T-helper 17 cell (primary cell): ENCODE measurements at regions not wholly inside any gene's neighbourhood (a gene's known extent, or its start where the extent isn't known, plus 50 kb on each side); places are given as distances from the start of the nearest gene placed in this dataset.

Experiments
- ATAC-seq: fragments of 150-1000 bp; cut with Tn5 transposase; 2 replicates; pipeline ENCODE4 v1.10.0; 2021; ENCODE audit warnings: mild to moderate bottlenecking, moderate library complexity
- DNase-seq, 3 donors: peaks; one replicate each; pipeline versions ENCODE4 v3.0.0 to v3.0.0-alpha.2; 2020 to 2021
- H3K9me3 ChIP-seq: one replicate; pipeline ENCODE4 v1.7.0; 2013; ENCODE audit warnings: low read length, mild to moderate bottlenecking; ENCODE audit not compliant: control insufficient read depth, poor library complexity, severe bottlenecking
- H3K27ac Mint-ChIP-seq: one replicate; pipeline ENCODE4 v1.8.0; 2022; ENCODE audit warnings: mild to moderate bottlenecking, moderate library complexity, mixed read lengths
- H3K27me3 Mint-ChIP-seq: one replicate; pipeline ENCODE4 v1.8.0; 2022; ENCODE audit warnings: mixed read lengths
- H3K36me3 Mint-ChIP-seq: one replicate; pipeline ENCODE4 v1.8.0; 2022; ENCODE audit warnings: low read depth, mixed read lengths
- H3K4me1 Mint-ChIP-seq: one replicate; pipeline ENCODE4 v1.8.0; 2022; ENCODE audit warnings: mild to moderate bottlenecking, mixed read lengths
- H3K4me3 Mint-ChIP-seq: one replicate; pipeline ENCODE4 v1.8.0; 2022; ENCODE audit warnings: mild to moderate bottlenecking, moderate library complexity, mixed read lengths

DNA sequence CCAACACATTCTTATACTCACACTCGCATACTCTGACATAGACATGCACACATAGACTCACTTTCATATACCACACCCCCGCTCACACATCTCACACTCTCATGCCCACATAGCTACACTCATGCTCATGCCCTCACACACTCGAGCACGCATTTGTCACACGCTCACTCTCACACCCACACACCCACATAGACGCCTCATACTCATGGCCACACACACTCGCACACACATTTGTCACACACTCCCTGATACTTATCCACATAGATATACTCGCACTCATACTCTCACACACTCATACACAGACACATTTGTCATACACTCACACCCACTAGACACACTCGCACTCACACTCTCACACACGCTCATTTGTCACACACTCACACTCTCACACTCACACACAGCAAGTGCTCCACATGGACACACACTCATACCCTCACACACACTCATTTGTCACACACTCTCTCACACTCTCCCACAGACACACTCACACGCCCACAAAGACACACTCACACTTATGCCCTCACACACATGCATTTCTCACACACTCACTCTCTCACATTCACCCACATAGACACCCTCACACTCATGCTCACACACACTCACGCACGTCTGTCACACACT is 50.9 kb downstream of the TNP1 start:
- Mint-ChIP-seq H3K36me3 (no peaks in the 10 kb centered on the region), H3K27me3 (no peaks in the 10 kb centered on the region), H3K27ac (no peak overlapping the region), H3K4me3 (no peak overlapping the region), H3K4me1 (no peaks in the 10 kb centered on the region)
- no peaks in the 10 kb centered on the region for H3K9me3 ChIP-seq
- ATAC-seq (no peak), DNase-seq (no peak)

DNA sequence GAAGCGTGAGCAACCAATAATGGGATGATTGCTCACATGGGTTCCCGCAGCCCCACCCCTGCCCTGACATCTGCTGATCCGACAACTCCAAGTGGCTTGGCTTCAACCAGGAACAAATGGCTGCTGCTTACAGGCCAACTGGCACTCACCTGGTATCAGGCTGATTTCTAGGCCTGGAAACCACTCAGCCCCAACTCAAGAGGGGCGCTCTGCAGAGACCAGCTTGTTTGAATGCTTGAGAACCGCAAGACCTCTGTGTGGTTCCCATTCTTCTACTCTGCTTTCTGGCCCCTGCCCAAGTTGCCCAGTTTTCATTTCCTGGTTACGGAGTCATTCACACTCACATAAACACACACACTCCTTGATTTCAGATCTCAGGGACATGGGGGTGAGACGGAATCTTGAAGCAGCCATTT is 52.0 kb downstream of the TNP1 start:
- Mint-ChIP-seq H3K36me3 (no peaks in the 10 kb centered on the region), H3K4me1 (no peaks in the 10 kb centered on the region), H3K27ac (no peak overlapping the region), H3K4me3 (no peak overlapping the region), H3K27me3 (no peaks in the 10 kb centered on the region)
- ATAC-seq (no peak), DNase-seq (no peak)
- H3K9me3 ChIP-seq: no peaks in the 10 kb centered on the region

DNA sequence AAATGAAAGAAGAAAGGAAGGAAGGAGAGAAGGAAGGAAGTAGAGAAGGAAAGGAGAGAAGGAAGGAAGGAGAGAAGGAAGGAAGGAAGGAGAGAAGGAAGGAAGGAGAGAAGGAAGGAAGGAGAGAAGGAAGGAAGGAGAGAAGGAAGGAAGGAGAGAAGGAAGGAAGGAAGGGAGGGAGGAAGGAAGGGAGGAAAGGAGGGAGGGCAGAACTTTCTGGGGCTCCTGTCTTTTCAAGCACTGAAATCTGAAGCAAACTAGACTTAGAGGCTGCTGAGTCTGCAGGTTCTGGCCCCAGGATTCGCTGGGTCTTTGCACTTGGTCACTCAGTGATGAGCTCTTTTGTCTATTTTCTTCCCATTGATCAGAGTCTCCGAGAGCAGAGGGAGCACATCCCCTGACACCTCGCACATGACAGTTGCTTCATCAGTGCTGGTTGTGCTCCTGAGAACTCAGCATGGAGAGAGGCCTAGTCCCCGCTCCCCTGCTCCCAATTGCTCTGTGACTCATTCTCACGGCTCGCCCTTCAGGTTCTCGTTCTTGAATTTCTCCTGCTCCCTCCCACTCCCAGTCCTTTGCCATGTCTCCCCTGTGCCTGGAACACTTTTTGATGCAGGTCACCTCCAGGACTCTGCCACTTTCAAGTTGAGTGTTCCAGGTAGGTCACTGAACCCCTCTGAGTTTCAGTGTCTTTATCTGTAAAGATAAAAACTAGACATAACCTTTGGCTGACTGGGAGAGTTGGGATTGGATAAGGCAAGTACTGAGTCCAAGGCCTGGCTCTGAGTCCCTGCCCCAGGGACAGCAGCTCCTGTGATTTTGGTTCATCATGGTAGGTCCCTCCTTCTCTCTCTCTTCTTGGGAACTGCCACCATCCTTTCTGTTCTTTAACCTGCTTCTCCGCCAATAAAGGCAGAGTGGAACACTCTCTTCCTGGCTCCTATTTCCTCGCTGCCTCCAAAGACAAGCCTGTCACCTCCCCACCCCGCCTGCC is 55.2 kb downstream of the TNP1 start:
- H3K4me1 Mint-ChIP-seq: peaks cover 5% of the 10 kb centered on the region
- no peak overlapping the region for H3K27ac Mint-ChIP-seq
- H3K27me3 Mint-ChIP-seq: no peaks in the 10 kb centered on the region
- no peak for ATAC-seq
- no peak overlapping the region for H3K4me3 Mint-ChIP-seq
- H3K9me3 ChIP-seq: no peaks in the 10 kb centered on the region
- no peaks in the 10 kb centered on the region for H3K36me3 Mint-ChIP-seq
- DNase-seq: no peak

DNA sequence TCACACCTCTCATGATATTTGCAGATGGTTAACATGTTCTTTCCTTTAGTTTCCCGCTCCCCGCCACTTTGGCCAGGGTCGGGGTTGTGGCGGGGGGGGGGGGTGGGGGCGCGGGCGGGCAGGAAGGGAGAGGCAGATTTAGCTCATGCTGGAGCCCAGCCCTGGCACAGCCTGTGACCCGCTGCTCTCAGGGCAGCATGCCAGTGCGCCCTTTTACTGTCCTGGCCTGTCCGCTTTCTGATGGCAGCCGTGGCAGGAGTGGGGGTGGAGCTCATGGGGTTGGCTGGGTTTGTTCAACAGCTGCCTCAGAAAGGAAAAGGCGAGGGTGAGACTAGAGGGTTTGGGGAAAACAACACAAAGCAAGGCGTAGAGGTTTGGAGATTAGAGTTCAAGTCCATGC is 56.1 kb downstream of the TNP1 start:
- H3K27ac Mint-ChIP-seq: no peak overlapping the region

DNA sequence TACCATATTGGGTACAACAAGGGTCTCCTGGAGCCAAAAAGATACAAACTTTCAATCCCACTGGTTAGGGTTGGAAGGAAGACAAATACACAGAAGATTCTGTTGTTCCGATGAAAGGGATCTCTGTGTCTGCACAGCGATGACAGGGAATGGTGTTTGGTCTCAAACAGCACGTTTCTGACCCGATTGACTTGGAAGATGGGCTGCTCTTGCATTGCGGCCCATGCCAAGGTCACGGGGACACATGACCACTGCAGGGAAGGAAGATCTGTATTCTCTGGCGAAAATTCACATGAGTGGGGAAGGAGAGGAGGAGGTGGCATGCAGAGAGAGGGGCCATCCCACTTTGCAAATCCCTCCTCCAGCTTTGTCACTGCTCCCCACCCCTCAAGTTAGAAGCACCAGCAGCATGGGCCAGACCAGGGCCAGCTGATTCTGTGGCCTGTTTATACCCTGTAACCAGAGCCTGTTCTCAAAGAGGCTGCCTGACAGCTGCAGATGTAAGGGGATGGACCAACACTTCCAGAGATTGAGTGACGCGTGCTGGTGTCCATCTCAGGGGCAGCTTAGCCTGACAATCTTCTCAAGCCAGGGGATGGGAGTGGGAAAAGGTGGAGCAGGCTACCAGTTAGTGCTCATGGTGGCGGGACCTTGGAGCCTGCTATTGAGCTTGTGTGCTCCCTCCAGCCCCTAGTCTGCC is 57.2 kb downstream of the TNP1 start:
- DNase-seq (no peak), ATAC-seq (no peak)
- Mint-ChIP-seq H3K27me3 (peaks cover 2% of the 10 kb centered on the region), H3K27ac (no peak overlapping the region), H3K4me1 (peaks cover 5% of the 10 kb centered on the region), H3K4me3 (no peak overlapping the region), H3K36me3 (no peaks in the 10 kb centered on the region)
- no peaks in the 10 kb centered on the region for H3K9me3 ChIP-seq

More for the DNA sequence above, 56.1 kb downstream of the TNP1 start:
- H3K4me1 Mint-ChIP-seq: peaks cover 5% of the 10 kb centered on the region
- ATAC-seq (no peak), DNase-seq (no peak)
- no peaks in the 10 kb centered on the region for H3K9me3 ChIP-seq
- no peaks in the 10 kb centered on the region for H3K36me3 Mint-ChIP-seq
- no peak overlapping the region for H3K4me3 Mint-ChIP-seq
- H3K27me3 Mint-ChIP-seq: no peaks in the 10 kb centered on the region

DNA sequence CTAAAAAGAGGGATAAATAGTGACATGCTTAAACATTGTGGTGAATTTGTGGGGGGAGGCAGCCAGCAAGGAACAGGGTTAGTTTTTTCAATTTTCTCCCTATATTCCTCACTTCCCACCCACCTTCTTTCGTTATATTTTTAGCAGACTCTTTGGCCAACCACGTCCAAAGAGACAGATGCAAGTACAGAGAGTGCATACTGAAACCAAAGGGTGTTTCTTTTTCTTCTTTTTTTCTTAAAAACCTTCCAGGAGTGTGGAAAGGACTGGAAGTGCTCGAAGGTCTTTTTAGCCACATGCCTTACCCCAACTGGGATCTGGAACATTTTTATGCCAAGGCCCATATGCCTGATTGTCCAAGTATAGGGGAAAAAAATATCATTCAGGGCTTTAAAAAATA is 59.0 kb downstream of the TNP1 start:
- Mint-ChIP-seq H3K4me3 (no peak overlapping the region), H3K4me1 (peaks cover 5% of the 10 kb centered on the region), H3K27ac (no peak overlapping the region), H3K36me3 (no peaks in the 10 kb centered on the region), H3K27me3 (peaks cover 5% of the 10 kb centered on the region)
- DNase-seq: no peak
- no peak for ATAC-seq
- H3K9me3 ChIP-seq: no peaks in the 10 kb centered on the region

DNA sequence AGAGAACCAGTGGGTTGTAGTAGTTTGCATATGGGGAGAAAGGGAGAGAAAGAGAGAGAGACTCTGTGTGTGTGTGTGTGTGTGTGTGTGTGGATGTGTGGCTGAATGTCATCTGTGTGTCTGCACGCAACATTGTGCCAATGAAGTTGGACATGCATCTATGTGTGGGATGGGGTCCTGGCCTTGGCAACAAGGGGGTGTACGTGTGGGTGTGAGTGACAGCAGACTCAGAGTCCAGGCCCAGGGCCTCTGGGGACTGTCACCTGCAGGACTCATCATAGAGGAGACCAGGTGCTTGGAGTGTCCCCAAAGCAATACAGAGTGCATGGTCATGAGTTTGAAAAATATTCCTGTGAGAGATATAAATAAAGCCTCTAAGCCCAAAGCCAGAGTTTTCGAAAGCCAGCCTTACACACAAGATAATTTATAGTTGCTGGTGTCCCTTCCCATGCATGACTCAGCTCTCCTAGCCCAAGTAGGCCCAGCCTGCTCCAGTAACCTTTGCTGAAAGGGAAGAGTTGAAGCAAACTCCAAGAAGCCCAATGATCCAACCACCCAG is 59.9 kb downstream of the TNP1 start:
- no peak for ATAC-seq
- H3K4me1 Mint-ChIP-seq: peaks cover 5% of the 10 kb centered on the region

DNA sequence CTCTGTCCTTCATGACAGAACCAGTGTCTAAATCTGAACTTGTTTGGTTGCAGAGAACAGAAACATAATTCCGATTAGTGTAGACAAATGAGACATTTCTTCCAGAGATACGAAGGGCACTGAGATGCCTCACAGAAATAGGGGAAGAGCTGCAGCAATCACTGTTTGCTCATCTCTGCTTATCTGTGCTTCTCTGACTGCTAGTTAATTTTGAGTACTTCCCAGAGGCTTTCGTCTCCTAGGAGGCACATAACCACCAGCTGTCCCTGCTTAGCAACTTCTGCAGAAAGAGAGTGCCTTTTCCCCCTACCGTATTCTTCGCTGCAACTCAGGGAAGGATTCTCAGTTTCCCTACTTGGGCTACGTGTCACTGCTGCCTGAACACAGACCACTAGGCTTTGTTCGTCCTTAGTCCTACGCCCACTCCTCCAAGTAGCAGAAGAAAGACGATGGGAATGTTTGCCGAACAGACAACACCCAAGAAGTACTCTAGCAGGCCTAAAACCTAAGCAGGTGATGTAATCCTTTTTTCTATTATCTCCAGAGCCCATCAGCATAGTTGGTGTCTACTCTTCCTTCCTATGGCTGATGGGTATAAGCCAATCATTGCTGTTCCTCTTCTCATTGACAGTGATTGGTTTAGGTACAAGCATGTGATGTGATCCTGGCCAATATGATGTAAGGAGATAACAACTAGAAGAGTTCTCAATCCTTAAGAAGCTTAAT is 63.6 kb downstream of the TNP1 start:
- H3K4me3 Mint-ChIP-seq: no peak overlapping the region
- H3K27ac Mint-ChIP-seq: no peak overlapping the region
- H3K27me3 Mint-ChIP-seq: peaks cover 25% of the 10 kb centered on the region
- no peak for ATAC-seq
- H3K36me3 Mint-ChIP-seq: no peaks in the 10 kb centered on the region
- DNase-seq: no peak
- no peaks in the 10 kb centered on the region for H3K4me1 Mint-ChIP-seq
- no peaks in the 10 kb centered on the region for H3K9me3 ChIP-seq

More for the DNA sequence above, 59.9 kb downstream of the TNP1 start:
- Mint-ChIP-seq H3K27me3 (peaks cover 5% of the 10 kb centered on the region), H3K4me3 (no peak overlapping the region), H3K36me3 (no peaks in the 10 kb centered on the region), H3K27ac (no peak overlapping the region)
- DNase-seq: no peak
- H3K9me3 ChIP-seq: no peaks in the 10 kb centered on the region

DNA sequence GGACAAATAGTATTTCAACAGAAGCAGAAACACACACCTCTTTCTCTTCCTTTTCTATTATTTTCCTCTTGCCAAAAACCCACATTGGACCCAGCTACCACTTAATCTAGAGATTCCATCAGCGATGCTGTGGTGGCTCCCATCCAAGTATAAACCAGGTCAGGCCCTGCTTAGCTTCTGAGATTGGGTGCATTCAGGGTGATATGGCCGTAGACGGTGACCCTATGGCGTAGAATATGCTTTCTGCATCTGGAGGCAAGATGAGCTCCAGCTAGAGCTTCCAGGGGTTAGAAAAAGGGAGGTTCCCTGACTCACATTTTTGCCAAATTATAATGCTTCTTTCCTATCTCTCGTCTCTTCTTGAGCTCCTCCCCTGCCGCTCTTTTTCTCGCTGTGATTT is 66.5 kb downstream of the TNP1 start:
- no peak overlapping the region for H3K27ac Mint-ChIP-seq
- H3K4me1 Mint-ChIP-seq: no peaks in the 10 kb centered on the region
- peaks cover 39% of the 10 kb centered on the region for H3K27me3 Mint-ChIP-seq
- H3K4me3 Mint-ChIP-seq: no peak overlapping the region
- no peak for ATAC-seq
- no peak for DNase-seq
- H3K36me3 Mint-ChIP-seq: no peaks in the 10 kb centered on the region
- no peaks in the 10 kb centered on the region for H3K9me3 ChIP-seq

DNA sequence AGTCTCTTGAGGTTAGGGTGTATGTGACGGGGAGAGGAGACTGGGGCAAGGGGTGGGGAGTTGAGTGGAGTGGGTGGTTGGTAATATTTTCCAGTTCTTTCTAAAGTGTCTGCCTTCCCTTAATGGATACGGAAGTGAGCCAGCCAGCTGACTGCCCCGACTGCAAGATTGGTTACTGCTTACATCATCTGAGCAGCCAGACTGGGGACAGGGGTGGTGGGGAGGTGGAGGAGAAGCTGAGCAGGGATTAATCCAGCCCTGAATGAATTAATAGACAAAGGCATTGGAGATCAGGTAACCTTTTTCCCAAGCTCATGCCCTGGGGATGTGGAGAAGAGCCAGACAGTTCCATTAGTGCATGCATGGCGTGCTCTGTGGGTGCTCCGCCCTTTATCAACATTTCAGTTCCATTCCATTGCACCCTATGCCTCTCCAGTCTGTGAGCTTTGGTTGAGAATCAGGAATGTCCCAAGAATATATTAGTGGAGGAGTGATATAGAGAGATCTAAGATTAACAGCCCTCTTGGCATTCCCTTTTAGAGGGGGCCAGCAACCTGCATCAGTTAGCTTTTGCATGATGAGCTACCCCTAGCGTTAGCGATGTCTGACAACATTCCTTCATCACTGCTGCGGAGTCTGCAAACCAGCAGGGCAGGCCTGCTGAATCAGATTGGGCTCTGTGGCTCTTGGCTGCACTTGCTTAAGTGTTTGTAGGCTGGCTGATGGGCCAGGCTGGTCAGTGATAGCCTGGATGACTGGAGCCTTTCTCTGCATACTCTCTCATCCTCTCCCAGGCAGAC is 67.4 kb downstream of the TNP1 start:
- no peak overlapping the region for H3K4me3 Mint-ChIP-seq
- H3K27me3 Mint-ChIP-seq: peaks cover 35% of the 10 kb centered on the region
- no peak for ATAC-seq
- no peak for DNase-seq
- H3K4me1 Mint-ChIP-seq: no peaks in the 10 kb centered on the region
- H3K27ac Mint-ChIP-seq: no peak overlapping the region
- H3K9me3 ChIP-seq: no peaks in the 10 kb centered on the region
- H3K36me3 Mint-ChIP-seq: no peaks in the 10 kb centered on the region

DNA sequence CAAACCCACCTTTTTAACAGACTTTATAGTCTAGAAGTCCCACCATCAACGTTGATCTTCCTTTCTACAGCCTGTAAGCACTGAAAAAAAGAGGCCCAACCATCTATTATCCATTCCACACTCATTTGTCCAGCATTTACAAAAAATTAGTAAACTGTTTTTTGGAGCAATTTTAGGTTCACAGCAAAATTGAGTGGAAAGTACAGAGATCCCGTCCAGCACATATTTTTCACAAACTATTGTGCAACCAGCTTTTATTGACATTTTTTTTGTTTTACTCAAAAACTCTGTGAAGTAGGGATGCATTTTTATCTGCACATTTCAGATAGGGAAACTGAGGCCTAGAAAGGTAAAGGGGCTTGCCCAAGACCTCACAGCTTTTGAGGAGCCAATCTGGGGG is 68.6 kb downstream of the TNP1 start:
- Mint-ChIP-seq H3K36me3 (no peaks in the 10 kb centered on the region), H3K4me3 (no peak overlapping the region), H3K4me1 (no peaks in the 10 kb centered on the region), H3K27me3 (peaks cover 36% of the 10 kb centered on the region), H3K27ac (no peak overlapping the region)
- DNase-seq (no peak), ATAC-seq (no peak)
- H3K9me3 ChIP-seq: no peaks in the 10 kb centered on the region

DNA sequence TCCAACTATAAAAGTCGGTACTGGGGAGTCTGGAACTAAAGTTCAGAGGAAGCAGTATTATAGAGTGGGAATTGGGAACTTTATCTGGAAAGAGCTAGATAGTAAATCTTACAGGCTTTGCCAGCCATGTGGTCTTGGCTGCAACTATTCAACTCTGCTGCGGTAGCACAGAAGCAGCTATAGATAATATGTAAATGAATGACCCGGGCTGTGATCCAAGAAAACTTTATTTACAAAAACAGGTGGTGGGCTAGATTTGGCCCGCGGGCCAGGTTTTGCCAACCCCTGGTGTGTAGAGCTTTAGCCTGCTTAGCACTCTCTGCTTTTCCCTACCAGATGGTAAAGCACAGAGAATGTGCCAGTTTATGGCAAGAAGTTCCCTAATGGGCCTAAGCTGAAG is 70.8 kb downstream of the TNP1 start:
- Mint-ChIP-seq H3K27ac (no peak overlapping the region), H3K4me3 (no peak overlapping the region), H3K36me3 (no peaks in the 10 kb centered on the region), H3K4me1 (no peaks in the 10 kb centered on the region), H3K27me3 (peaks cover 42% of the 10 kb centered on the region)
- ATAC-seq (no peak), DNase-seq (no peak)
- no peaks in the 10 kb centered on the region for H3K9me3 ChIP-seq
